NCI-H1930 (cell line): ENCODE measurements at regions not wholly inside any gene's neighbourhood (a gene's known extent, or its start where the extent isn't known, plus 50 kb on each side); places are given as distances from the start of the nearest gene placed in this dataset.
"Not testable (repeated sequence)": the region's sequence is repeated elsewhere in the genome, so short reads cannot be mapped to it uniquely, and the experiment has no call there.

Experiments used
- DNase-seq, 2 experiments: peaks; one replicate each; lab custom pipeline; 2025; lab: John Stamatoyannopoulos, UW

DNA sequence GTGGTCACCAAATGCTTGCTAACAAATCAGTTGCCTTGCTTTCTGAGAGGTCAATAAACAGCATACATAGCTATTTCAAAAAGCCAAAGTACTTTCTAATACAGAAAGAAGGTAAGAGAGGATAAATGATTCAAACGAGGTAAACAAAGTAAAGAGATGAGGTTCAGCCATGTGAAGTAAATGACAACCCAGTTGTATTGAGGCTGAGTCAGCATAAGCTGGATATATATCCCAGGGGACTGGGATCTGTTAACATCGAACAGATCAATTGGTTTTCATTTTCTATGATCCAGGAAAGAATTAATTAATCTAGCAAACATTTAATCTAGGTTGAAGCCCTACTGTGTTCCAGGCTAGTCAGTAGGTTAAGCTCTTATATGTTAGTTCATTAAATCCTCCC is 97.3 kb upstream of the GRIA3 start:
- no peak for DNase-seq

DNA sequence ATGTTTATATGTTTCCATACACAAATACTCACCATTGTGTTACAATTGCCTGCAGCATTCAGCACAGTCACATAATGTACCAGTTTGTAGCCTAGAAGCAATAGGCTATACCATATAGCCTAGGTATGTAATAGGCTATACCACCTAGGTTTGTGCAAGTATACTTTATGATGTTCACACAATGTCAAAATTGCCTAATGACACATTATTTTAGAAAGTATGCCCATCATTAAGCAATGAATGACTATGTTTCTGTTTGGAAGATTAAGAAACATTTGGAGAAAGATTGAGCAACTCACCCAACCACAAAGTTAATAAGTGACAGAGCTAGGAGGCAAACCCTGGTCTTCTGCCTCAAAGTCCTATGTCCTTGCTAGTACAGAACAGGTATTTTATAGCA is 96.8 kb upstream of the GRIA3 start:
- no peak for DNase-seq

DNA sequence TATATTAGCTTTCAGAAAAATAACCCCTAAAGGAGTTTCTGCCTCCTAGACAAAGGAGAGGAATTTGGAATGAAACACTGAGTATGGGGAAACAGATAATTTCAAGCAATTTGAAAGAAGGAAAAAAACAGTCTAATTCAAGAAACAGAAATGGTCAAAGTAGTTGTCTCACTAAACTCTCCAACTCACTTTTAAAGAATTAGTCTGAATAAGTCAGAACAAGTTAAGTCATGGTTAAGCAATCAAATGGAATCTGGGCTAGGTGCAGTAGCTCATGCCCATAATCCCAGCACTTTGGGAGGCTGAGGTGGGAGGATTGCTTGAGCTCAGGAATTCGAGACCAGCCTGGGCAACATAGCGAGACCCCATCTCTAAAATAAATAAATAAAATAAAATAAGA is 95.7 kb upstream of the GRIA3 start:
- no peak for DNase-seq

DNA sequence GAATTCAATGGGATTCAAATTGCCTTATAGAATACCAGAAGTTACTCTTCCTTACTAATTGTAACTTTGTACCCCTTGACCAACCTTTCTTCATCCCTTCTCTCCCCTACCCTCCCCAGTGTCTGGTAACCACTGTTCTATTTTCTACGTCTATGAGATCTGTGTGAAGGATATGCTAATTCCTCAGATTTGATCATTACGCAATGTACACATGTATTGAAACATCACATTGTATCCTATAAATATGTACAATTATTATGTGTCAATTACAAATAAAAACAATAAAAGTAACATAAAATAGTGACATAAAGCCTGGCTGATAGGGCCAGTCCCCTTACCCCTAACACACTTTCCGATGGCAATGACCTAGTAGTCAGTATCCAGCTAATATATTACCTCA is 95.1 kb upstream of the GRIA3 start:
- no peak for DNase-seq

DNA sequence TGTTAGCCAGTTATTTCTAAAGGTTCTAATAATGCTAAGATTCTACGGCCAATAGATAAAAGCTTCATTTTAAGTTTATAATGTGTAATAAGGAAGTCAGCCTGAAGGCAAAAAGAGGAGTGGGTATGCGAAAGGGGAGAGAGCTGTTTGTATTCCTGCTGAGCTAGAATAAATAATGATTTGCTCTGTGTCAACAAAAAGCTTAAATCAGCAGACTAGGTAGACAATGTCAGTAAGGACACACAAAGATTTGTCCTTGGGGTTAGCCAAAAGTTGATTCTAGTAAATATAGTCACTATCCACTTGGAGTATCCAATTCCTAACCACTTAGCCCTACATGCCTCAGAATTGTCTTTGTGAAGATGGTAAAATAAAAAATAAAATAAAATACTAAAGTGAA is 90.3 kb upstream of the GRIA3 start:
- DNase-seq: no peak

DNA sequence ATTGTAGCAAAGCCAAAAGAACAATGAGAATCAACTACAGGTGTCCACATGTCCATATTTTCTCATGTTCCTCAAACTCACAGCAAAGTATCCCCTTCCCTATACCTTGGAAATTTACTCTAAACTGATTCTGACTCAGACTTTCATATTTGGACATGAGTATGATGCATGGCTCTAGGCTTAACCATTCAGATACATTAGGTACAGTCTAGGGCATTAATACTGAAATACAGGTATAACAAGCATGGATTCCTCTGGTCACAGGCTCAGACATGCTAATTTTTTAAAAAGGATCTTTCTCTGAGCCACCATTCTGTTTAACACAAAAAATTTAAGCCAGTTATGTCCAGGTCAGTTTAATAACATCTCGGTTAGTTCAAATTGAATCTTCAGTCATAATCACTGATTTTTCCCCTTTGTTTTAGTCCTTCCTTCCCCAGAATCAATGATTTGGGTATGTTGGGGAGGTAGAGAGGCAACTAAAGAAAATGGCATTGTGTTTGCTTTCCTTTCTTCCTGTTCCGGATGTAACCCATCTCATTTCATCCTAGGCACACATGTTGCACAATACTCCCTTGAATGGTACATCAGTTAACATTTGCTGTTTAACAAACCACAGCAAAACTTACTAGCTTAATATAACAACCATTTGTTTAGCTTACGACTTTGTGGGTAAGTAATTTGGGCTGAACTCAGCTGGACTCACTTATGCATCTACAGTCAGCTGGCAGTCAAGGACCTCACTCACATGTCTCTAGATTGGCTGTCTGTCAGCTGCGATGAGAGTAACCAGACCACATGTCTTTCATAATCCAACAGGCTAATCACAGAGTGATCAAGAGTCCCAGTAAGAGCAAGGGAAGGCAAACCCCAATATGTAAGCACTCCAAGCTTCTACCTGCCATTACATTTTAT is 75.3 kb upstream of the GRIA3 start:
- no peak for DNase-seq

DNA sequence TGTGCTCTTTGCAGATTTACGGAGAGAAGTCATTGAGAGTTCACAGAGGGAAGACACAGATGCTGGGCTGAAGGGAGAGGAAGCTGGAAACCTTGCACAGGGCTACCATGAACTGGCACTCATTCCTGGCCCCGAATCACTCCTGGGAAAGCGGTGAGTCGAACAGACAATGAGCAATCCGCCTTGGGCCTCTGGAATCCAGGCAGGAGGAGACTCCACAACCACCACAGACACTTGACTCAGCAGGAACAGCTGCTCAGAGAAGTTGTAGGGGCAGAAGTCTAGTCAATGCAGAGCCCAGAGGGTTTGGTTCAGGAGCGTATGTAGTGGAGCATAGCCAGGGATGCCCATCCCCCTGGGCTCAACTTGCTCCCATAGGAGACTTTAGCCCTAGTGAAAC is 62.8 kb upstream of the GRIA3 start:
- no peak for DNase-seq

DNA sequence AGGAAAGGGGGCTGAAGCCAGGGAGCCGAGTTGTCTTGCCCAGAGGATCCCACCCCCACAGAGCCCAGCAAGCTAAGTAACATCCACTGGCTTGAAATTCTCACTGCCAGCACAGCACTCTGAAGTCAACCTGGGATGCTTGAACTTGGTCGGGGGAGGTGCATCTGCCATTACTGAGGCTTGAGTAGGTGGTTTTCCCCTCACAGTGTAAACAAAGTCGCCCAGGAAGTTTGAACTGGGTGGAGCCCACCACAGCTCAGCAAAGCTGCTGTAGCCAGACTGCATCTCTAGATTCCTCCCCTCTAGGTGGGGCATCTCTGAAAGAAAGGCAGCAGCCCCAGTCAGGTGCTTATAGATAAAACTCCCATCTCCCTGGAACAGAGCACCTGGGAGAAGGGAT is 54.3 kb upstream of the GRIA3 start:
- not testable (repeated sequence) for DNase-seq
